ENCODE measurements at regions not wholly inside any gene's neighbourhood (a gene's known extent, or its start where the extent isn't known, plus 50 kb on each side); places are given as distances from the start of the nearest gene placed in this dataset.

DNA sequence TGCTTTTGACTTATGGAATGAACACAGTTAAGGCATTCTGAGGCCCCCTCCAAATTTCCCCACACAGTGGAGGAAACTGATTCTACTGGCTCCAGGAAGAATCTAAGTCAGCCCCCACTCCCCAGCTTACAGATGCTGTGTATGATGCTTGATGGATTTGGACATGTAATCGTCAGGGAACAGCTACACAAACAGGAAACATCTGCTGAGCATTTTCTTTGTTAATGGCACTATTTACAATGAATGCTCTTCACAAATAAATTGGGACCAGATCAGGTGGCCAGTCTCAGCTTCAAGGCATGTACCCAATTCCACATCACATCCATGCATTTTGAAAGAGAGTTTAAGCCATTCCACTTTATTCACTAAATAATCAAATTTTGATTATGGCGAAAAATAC, 562.3 kb downstream of the SOX11 start (continued):
- TF ChIP-seq TAF7 (optimal IDR thresholded peaks at IDR 0.05; ENCODE audit: borderline replicate concordance, low read depth, low read length) (no peak), JUN (IDR thresholded peaks at IDR 0.05; ENCODE audit: low read depth, low read length) (no peak)

Data from H1 (cell line).